ENCODE measurements at regions not wholly inside any gene's neighbourhood (a gene's known extent, or its start where the extent isn't known, plus 50 kb on each side); places are given as distances from the start of the nearest gene placed in this dataset.

DNA sequence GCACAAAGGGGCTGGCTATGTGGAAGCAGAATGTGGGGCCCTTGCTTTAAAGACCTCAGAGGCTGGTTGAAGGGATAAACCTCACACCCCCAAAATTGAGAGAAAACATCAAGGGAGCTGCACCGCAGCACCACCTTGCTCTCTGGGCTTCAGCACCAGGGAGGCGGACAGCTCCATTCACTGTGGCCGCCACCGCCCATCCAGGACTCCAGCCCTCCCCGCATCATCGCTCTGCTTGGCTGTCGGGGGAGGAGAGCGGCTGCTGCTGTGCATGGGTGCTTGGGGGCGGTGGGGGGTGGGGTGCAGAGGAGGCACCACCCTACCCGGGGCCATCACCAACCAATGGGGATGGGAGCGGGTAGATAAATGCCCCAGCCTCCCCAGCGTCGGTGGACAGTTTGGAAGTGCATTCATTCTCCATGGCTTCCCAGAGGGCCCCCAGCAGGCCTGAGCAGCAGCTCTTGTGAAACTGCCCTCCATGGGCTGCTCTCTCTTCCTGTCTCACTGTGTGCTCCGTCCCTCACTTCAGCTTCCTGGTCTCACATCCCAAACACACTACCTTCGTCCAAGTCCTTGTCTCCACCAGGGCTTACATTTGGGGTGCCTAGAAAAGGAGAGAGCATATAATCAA is 75.7 kb upstream of the BHLHE23 start:
- peak; percentile 68 for ATAC-seq (ENCODE audit: low read depth)

DNA sequence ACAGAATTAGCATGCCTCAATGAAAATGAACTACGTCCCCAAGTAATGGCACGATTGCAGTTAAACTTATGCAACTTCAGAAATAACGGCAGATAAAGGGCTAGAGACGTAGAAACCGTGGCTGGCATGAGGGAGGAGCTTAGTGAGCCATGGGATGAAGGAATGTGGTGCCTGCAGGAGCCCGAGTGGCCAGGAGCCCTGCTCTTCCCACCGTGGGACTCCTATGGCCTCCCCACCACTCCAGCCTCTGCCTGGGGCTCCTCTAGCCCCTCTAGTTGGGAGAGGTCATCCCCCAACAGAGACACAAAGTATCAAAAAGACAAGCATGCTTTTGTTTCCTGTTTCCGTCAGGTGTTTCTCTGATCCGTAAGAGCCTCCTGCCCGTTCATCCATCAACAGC is 75.1 kb upstream of the BHLHE23 start:
- H3K9me3 ChIP-seq (ENCODE audit: severe bottlenecking): peaks cover 20% of the 10 kb centered on the region
- H3K4me1 ChIP-seq (ENCODE audit: insufficient read depth, poor library complexity, severe bottlenecking): no peaks in the 10 kb centered on the region
- peak; percentile 57 for DNase-seq (ENCODE audit: low spot score)
- H3K27me3 ChIP-seq (ENCODE audit: insufficient read depth, poor library complexity, severe bottlenecking): peaks cover 49% of the 10 kb centered on the region
- H3K4me3 ChIP-seq (ENCODE audit: severe bottlenecking): no peak overlapping the region
- H3K36me3 ChIP-seq (ENCODE audit: low read depth): no peaks in the 10 kb centered on the region
- ATAC-seq (ENCODE audit: low read depth): no peak
- TF ChIP-seq, protein P1, sequence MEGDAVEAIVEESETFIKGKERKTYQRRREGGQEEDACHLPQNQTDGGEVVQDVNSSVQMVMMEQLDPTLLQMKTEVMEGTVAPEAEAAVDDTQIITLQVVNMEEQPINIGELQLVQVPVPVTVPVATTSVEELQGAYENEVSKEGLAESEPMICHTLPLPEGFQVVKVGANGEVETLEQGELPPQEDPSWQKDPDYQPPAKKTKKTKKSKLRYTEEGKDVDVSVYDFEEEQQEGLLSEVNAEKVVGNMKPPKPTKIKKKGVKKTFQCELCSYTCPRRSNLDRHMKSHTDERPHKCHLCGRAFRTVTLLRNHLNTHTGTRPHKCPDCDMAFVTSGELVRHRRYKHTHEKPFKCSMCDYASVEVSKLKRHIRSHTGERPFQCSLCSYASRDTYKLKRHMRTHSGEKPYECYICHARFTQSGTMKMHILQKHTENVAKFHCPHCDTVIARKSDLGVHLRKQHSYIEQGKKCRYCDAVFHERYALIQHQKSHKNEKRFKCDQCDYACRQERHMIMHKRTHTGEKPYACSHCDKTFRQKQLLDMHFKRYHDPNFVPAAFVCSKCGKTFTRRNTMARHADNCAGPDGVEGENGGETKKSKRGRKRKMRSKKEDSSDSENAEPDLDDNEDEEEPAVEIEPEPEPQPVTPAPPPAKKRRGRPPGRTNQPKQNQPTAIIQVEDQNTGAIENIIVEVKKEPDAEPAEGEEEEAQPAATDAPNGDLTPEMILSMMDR (IDR thresholded peaks at IDR 0.05; ENCODE audit: poor library complexity, severe bottlenecking): no peak
- H3K27ac ChIP-seq (ENCODE audit: poor library complexity, severe bottlenecking): no peak overlapping the region

More for the DNA sequence above, 75.7 kb upstream of the BHLHE23 start:
- Histone ChIP-seq H3K4me3 (ENCODE audit: severe bottlenecking) (no peak overlapping the region), H3K36me3 (ENCODE audit: low read depth) (no peaks in the 10 kb centered on the region), H3K27me3 (ENCODE audit: insufficient read depth, poor library complexity, severe bottlenecking) (peaks cover 54% of the 10 kb centered on the region), H3K9me3 (ENCODE audit: severe bottlenecking) (peaks cover 19% of the 10 kb centered on the region), H3K27ac (ENCODE audit: poor library complexity, severe bottlenecking) (no peak overlapping the region), H3K4me1 (ENCODE audit: insufficient read depth, poor library complexity, severe bottlenecking) (no peaks in the 10 kb centered on the region)
- peak; percentile 85 for DNase-seq (ENCODE audit: low spot score)
- TF ChIP-seq, protein P1 (IDR thresholded peaks at IDR 0.05; ENCODE audit: poor library complexity, severe bottlenecking): no peak

DNA sequence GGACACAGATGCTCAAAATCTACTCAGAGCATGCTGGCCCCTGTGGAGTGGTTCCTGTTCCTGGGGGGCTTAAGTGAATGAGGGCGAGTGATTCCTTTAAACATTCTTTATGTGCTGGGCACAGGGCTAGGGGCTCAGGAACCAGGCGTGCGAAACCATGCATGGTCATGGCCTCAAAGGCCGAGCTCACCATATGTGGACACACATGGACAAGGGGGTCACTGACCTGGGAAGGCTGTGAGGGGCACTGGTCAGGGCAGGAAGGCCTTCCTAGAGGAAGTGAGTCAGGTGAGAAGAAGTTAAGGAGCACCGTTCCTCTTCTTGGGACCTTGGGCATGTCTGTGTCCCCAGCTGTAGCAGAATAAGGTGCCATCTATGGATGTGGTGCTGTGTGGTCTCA is 74.6 kb upstream of the BHLHE23 start:
- TF ChIP-seq, protein P1 (IDR thresholded peaks at IDR 0.05; ENCODE audit: poor library complexity, severe bottlenecking): no peak
- Histone ChIP-seq H3K27me3 (ENCODE audit: insufficient read depth, poor library complexity, severe bottlenecking) (peaks cover 49% of the 10 kb centered on the region), H3K4me1 (ENCODE audit: insufficient read depth, poor library complexity, severe bottlenecking) (no peaks in the 10 kb centered on the region), H3K9me3 (ENCODE audit: severe bottlenecking) (peaks cover 20% of the 10 kb centered on the region), H3K27ac (ENCODE audit: poor library complexity, severe bottlenecking) (no peak overlapping the region), H3K36me3 (ENCODE audit: low read depth) (no peaks in the 10 kb centered on the region), H3K4me3 (ENCODE audit: severe bottlenecking) (no peak overlapping the region)
- no peak for ATAC-seq (ENCODE audit: low read depth)
- peak; percentile 74 for DNase-seq (ENCODE audit: low spot score)

DNA sequence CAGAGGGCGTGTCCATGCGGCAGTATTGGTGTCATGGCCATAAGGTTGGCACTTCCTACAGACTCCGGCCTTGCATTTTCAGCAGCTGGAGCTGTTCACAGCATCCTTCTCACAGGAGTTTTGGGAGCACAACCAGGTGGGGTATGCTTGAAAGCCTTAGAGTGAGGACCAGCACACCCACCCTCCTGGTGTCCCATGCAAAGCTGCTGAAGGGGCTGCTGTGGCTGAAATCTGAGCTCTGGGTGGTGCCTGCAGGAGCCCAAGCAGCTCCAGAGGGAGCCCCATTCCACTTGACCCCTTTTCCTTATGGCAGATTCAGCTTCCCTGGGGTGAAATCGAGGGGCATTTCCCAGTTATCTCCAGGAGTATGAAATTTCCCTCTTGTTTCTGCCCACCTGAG is 74.0 kb upstream of the BHLHE23 start:
- H3K27me3 ChIP-seq (ENCODE audit: insufficient read depth, poor library complexity, severe bottlenecking): peaks cover 47% of the 10 kb centered on the region
- H3K4me1 ChIP-seq (ENCODE audit: insufficient read depth, poor library complexity, severe bottlenecking): no peaks in the 10 kb centered on the region
- no peak for ATAC-seq (ENCODE audit: low read depth)
- H3K27ac ChIP-seq (ENCODE audit: poor library complexity, severe bottlenecking): no peak overlapping the region
- DNase-seq (ENCODE audit: low spot score): no peak
- peaks cover 20% of the 10 kb centered on the region for H3K9me3 ChIP-seq (ENCODE audit: severe bottlenecking)
- no peak overlapping the region for H3K4me3 ChIP-seq (ENCODE audit: severe bottlenecking)
- TF ChIP-seq, protein P1 (IDR thresholded peaks at IDR 0.05; ENCODE audit: poor library complexity, severe bottlenecking): no peak
- no peaks in the 10 kb centered on the region for H3K36me3 ChIP-seq (ENCODE audit: low read depth)

DNA sequence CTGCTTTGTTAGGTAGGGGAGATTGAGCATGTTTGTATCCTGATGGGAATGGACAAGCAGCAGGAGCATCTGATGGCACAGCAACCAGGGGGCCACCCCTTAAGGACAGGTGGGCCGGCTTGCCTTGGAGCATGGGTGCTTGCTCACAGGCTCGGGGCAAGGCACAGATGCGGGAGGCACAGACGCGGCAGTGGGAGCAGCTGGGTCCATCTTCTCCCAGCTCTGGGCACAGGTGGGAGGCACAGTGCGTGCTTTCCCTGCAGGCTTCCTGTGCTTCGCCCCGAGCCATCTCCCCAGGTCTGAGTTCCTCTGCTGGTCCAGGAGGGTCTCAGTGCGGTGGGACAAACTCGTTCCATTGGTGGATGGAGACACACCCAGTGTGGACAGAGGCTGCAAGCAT is 73.6 kb upstream of the BHLHE23 start:
- Histone ChIP-seq H3K27ac (ENCODE audit: poor library complexity, severe bottlenecking) (no peak overlapping the region), H3K9me3 (ENCODE audit: severe bottlenecking) (peaks cover 20% of the 10 kb centered on the region), H3K4me3 (ENCODE audit: severe bottlenecking) (no peak overlapping the region), H3K36me3 (ENCODE audit: low read depth) (no peaks in the 10 kb centered on the region), H3K27me3 (ENCODE audit: insufficient read depth, poor library complexity, severe bottlenecking) (peaks cover 43% of the 10 kb centered on the region), H3K4me1 (ENCODE audit: insufficient read depth, poor library complexity, severe bottlenecking) (no peaks in the 10 kb centered on the region)
- no peak for ATAC-seq (ENCODE audit: low read depth)
- DNase-seq (ENCODE audit: low spot score): peak; percentile 80
- TF ChIP-seq, protein P1 (IDR thresholded peaks at IDR 0.05; ENCODE audit: poor library complexity, severe bottlenecking): no peak
